MM.1S (cell line): ENCODE measurements at regions not wholly inside any gene's neighbourhood (a gene's known extent, or its start where the extent isn't known, plus 50 kb on each side); places are given as distances from the start of the nearest gene placed in this dataset.

ENCODE experiments used
- DNase-seq: peaks from one replicate; pipeline ENCODE4 v3.0.0-alpha.2; 2015
- H2AFZ ChIP-seq: fragments of 300-600 bp; sonication (generic); 2 replicates; pipeline ENCODE4 v1.6.0; 2016; ENCODE audit warnings: antibody characterized with exemption, low read length
- H3F3A ChIP-seq: fragments of 300-600 bp; sonication (generic); 2 replicates; pipeline ENCODE4 v1.6.1; 2016; ENCODE audit warnings: mild to moderate bottlenecking, antibody characterized with exemption, low read length, moderate library complexity, mixed read lengths; ENCODE audit not compliant: insufficient read depth
- H3K27ac ChIP-seq: fragments of 300-600 bp; sonication (generic); 2 replicates; pipeline ENCODE4 v1.5.1; 2016; ENCODE audit warnings: mild to moderate bottlenecking, low read length
- H3K27me3 ChIP-seq: fragments of 300-600 bp; sonication (generic); replicated peaks from 2 replicates; pipeline ENCODE4 v1.6.0; 2016; ENCODE audit warnings: low read length; ENCODE audit not compliant: insufficient read depth
- H3K36me3 ChIP-seq: fragments of 300-600 bp; sonication (generic); replicated peaks from 2 replicates; pipeline ENCODE4 v1.6.1; 2016; ENCODE audit warnings: mild to moderate bottlenecking, low read length, mixed read lengths; ENCODE audit not compliant: insufficient read depth
- H3K4me1 ChIP-seq: fragments of 300-600 bp; sonication (generic); 2 replicates; pipeline ENCODE4 v1.6.1; 2016; ENCODE audit warnings: low read length, mixed read lengths
- H3K4me2 ChIP-seq: fragments of 300-600 bp; sonication (generic); 2 replicates; pipeline ENCODE4 v1.6.0; 2016; ENCODE audit warnings: low read depth, low read length
- H3K4me3 ChIP-seq: fragments of 300-600 bp; sonication (generic); 2 replicates; pipeline ENCODE4 v1.5.1; 2016; ENCODE audit warnings: low read length, mixed read lengths
- H3K79me2 ChIP-seq: fragments of 300-600 bp; sonication (generic); 2 replicates; pipeline ENCODE4 v1.6.1; 2016; ENCODE audit warnings: mixed run types, low read length, mixed read lengths
- H3K9ac ChIP-seq: fragments of 300-600 bp; sonication (generic); 2 replicates; pipeline ENCODE4 v1.6.1; 2016; ENCODE audit warnings: low read length, mixed read lengths
- H3K9me2 ChIP-seq: fragments of 300-600 bp; sonication (generic); replicated peaks from 2 replicates; pipeline ENCODE4 v1.6.1; 2016; ENCODE audit warnings: mild to moderate bottlenecking, low read length, mixed read lengths; ENCODE audit not compliant: insufficient read depth
- H3K9me3 ChIP-seq: fragments of 300-600 bp; sonication (generic); replicated peaks from 2 replicates; pipeline ENCODE4 v1.6.1; 2016; ENCODE audit warnings: mild to moderate bottlenecking, low read length, mixed read lengths; ENCODE audit not compliant: insufficient read depth
- H4K20me1 ChIP-seq: fragments of 300-600 bp; sonication (generic); 2 replicates; pipeline ENCODE4 v1.6.1; 2016; ENCODE audit warnings: mild to moderate bottlenecking, low read length, moderate library complexity, mixed read lengths; ENCODE audit not compliant: insufficient read depth
- EZH2 ChIP-seq: fragments of 300-600 bp; sonication (generic); optimal IDR thresholded peaks from 2 replicates; pipeline ENCODE3; 2017; ENCODE audit warnings: low read depth, mild to moderate bottlenecking, antibody characterized with exemption, low read length, mixed read lengths
- EZH2phosphoT487 ChIP-seq: fragments of 300-600 bp; sonication (generic); IDR thresholded peaks from 2 replicates; pipeline ENCODE4 v1.6.1; 2018; ENCODE audit warnings: antibody characterized with exemption, low read length
- TF ChIP-seq, protein P1 (sequence below): fragments of 300-600 bp; sonication (generic); IDR thresholded peaks from 2 replicates; pipeline ENCODE4 v1.5.1; 2016; ENCODE audit warnings: antibody characterized with exemption, low read length, mixed read lengths

DNA sequence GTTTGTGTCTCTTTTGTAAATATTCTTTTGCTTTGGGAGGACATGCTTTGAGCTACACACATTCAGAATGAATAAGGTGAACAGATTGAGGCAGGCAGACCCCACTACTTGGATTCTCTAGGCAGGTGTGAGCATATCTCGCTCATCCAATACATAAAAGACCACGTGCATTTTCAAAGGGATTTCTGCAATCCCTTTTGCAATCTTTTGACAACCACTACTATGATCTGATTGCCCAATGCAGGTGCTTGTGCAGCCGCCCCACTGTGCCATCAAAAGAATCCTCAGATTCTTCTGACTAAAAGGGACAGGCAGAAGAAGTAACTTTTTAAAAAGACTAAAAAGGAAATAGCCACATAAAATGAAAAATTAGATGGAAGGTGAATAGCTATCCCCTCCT lies 341.4 kb downstream of the BMP4 start:
- Histone ChIP-seq H3K4me2 (no peak overlapping the region), H3F3A (peaks cover 11% of the 10 kb centered on the region; the same call in 1 of the 2 replicates)
- TF ChIP-seq, protein P1, sequence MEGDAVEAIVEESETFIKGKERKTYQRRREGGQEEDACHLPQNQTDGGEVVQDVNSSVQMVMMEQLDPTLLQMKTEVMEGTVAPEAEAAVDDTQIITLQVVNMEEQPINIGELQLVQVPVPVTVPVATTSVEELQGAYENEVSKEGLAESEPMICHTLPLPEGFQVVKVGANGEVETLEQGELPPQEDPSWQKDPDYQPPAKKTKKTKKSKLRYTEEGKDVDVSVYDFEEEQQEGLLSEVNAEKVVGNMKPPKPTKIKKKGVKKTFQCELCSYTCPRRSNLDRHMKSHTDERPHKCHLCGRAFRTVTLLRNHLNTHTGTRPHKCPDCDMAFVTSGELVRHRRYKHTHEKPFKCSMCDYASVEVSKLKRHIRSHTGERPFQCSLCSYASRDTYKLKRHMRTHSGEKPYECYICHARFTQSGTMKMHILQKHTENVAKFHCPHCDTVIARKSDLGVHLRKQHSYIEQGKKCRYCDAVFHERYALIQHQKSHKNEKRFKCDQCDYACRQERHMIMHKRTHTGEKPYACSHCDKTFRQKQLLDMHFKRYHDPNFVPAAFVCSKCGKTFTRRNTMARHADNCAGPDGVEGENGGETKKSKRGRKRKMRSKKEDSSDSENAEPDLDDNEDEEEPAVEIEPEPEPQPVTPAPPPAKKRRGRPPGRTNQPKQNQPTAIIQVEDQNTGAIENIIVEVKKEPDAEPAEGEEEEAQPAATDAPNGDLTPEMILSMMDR: no peak
- TF ChIP-seq EZH2phosphoT487 (no peak), EZH2 (no peak)

DNA sequence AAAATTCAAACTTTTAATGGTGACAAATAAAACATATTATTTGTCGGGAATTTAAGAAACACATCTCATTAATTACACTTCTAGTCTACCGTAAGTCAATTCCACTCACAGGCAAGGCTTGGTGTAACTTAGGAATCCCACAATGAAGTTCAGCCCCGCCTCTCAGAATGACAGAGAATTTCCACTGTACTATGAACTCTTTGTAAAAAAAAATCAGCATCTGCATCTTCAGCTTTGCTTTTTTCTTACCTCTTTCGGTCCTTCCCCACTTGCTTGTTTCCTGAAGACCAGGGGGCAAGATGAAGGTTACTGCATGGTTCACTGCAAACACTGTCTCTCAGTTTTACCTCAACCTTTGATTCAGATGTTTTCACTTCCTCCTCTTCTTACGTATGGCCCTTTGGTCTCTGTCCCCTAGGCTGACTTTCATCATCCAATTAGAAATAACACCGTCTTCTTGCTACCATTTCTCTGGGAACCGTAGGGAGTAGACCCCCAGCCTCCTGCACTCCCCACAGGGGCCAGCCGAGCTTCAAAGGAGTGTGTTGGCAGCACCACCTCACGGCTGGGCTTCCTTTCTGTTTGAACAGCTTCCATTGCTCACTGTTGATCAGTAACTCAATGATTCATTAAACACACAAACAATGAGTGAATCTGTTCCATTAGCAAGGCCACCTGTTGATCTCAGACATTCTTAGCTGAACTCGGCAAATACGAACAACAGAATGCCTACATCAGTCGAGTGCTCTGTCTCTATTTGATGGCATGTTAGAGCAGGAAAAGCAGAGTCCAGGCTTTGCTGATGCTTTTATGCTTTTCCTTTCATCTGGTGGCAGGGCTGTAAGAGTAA lies 343.0 kb downstream of the BMP4 start:
- H3K79me2 ChIP-seq: no peaks in the 10 kb centered on the region
- H4K20me1 ChIP-seq: no peaks in the 10 kb centered on the region
- peak; percentile 66 for DNase-seq
- H3K27me3 ChIP-seq: no peaks in the 10 kb centered on the region
- peak overlapping the region; percentile 66 for H3K9ac ChIP-seq
- H3K9me2 ChIP-seq: no peaks in the 10 kb centered on the region
- H3K36me3 ChIP-seq: no peaks in the 10 kb centered on the region
- peak overlapping the region; percentile 84; the same call in 1 of the 2 replicates for H3K4me2 ChIP-seq
- H3K9me3 ChIP-seq: no peaks in the 10 kb centered on the region
- peaks cover 9% of the 10 kb centered on the region for H3K4me1 ChIP-seq
- no peak for TF ChIP-seq EZH2phosphoT487
- TF ChIP-seq, protein P1: no peak
- TF ChIP-seq EZH2: no peak
- H3F3A ChIP-seq: peaks cover 7% of the 10 kb centered on the region; the same call in 1 of the 2 replicates
- H3K4me3 ChIP-seq: peak overlapping the region; percentile 46; the same call in 1 of the 2 replicates
- H2AFZ ChIP-seq: peak overlapping the region; percentile 56
- peak overlapping the region; percentile 97 for H3K27ac ChIP-seq

More for the DNA sequence above, 341.4 kb downstream of the BMP4 start:
- Histone ChIP-seq H4K20me1 (no peaks in the 10 kb centered on the region), H3K4me1 (0 out of 2 replicates have a peak, but pooled peaks cover 6% of the 10 kb centered on the region), H3K9ac (no peak overlapping the region), H2AFZ (no peak overlapping the region), H3K9me2 (no peaks in the 10 kb centered on the region), H3K4me3 (no peak overlapping the region), H3K27ac (no peak overlapping the region), H3K36me3 (no peaks in the 10 kb centered on the region), H3K27me3 (no peaks in the 10 kb centered on the region), H3K9me3 (no peaks in the 10 kb centered on the region), H3K79me2 (no peaks in the 10 kb centered on the region)
- no peak for DNase-seq

DNA sequence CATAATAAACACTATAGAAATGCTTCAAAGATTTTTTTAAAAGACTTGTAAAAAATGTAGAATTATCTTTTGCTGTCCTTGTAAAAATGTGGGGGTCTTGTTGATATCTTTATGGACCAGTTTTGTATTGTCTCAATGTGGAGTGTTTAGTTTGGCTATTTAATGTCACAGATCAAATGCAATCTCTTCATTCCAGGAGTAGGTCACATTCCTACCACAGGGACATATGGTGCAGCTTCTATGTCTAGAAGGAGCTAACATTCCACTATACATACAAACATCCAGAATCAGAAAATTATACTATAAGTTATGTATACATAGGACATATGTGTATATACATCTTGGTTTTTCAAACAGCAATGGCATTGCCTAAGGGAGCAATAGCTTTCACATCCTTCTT lies 345.7 kb downstream of the BMP4 start:
- Histone ChIP-seq H3K4me2 (no peak overlapping the region), H3K79me2 (no peaks in the 10 kb centered on the region), H3K4me3 (no peak overlapping the region), H3K9ac (no peak overlapping the region), H3K27ac (no peak overlapping the region), H3K9me3 (no peaks in the 10 kb centered on the region), H3K27me3 (no peaks in the 10 kb centered on the region), H3K36me3 (no peaks in the 10 kb centered on the region), H3F3A (peaks cover 10% of the 10 kb centered on the region; the same call in 1 of the 2 replicates), H3K9me2 (no peaks in the 10 kb centered on the region), H2AFZ (no peak overlapping the region), H3K4me1 (peaks cover 22% of the 10 kb centered on the region), H4K20me1 (no peaks in the 10 kb centered on the region)
- TF ChIP-seq, protein P1: no peak
- TF ChIP-seq EZH2phosphoT487 (no peak), EZH2 (no peak)
- DNase-seq: no peak
